NB4 (cell line): ENCODE measurements at regions not wholly inside any gene's neighbourhood (a gene's known extent, or its start where the extent isn't known, plus 50 kb on each side); places are given as distances from the start of the nearest gene placed in this dataset.

ENCODE experiments used
- CTCF ChIP-seq: IDR thresholded peaks from one replicate; pipeline ENCODE4 v1.5.1; 2012; ENCODE audit warnings: low read depth, low read length
- MYC ChIP-seq: IDR thresholded peaks from 2 replicates; pipeline ENCODE4 v1.6.1; 2011; ENCODE audit warnings: low read depth, low read length

- TF ChIP-seq CTCF (no peak), MYC (no peak)
Measured at GRCh38 chr7:94252124-94252523, 142.6 kb upstream of the COL1A2 start.
